ENCODE measurements at regions not wholly inside any gene's neighbourhood (a gene's known extent, or its start where the extent isn't known, plus 50 kb on each side); places are given as distances from the start of the nearest gene placed in this dataset.
"Not testable (repeated sequence)": the region's sequence is repeated elsewhere in the genome, so short reads cannot be mapped to it uniquely, and the experiment has no call there.

- not testable (repeated sequence) for DNase-seq (ENCODE audit: low read depth, low spot score); H3K4me3 ChIP-seq (ENCODE audit: low read length)
Observed at GRCh38 chr14:105774585-105775348, 248.4 kb downstream of the TMEM121 start.

- not testable (repeated sequence) for DNase-seq (ENCODE audit: low read depth, low spot score); H3K4me3 ChIP-seq (ENCODE audit: low read length)
Observed at GRCh38 chr14:105775349-105775923, 249.1 kb downstream of the TMEM121 start.

- not testable (repeated sequence) for H3K4me3 ChIP-seq (ENCODE audit: low read length); DNase-seq (ENCODE audit: low read depth, low spot score)
Observed at GRCh38 chr14:105776112-105776511, 249.7 kb downstream of the TMEM121 start.

- no peak for DNase-seq (ENCODE audit: low read depth, low spot score)
- H3K4me3 ChIP-seq (ENCODE audit: low read length) = no peak overlapping the region
Observed at GRCh38 chr14:105776924-105777323, 250.5 kb downstream of the TMEM121 start.

- DNase-seq (ENCODE audit: low read depth, low spot score) = no peak
- H3K4me3 ChIP-seq (ENCODE audit: low read length) = no peak overlapping the region
Observed at GRCh38 chr14:105783707-105784106, 257.3 kb downstream of the TMEM121 start.

GRCh38 chr14:105793836-105794235, 267.5 kb downstream of the TMEM121 start:
- H3K4me3 ChIP-seq (ENCODE audit: low read length) = no peak overlapping the region
- DNase-seq (ENCODE audit: low read depth, low spot score) = no peak

GRCh38 chr14:105797546-105797945, 271.2 kb downstream of the TMEM121 start:
- DNase-seq (ENCODE audit: low read depth, low spot score) = no peak
- H3K4me3 ChIP-seq (ENCODE audit: low read length) = no peak overlapping the region

- no peak overlapping the region for H3K4me3 ChIP-seq (ENCODE audit: low read length)
- no peak for DNase-seq (ENCODE audit: low read depth, low spot score)
Observed at GRCh38 chr14:105805701-105806100, 279.3 kb downstream of the TMEM121 start.

GRCh38 chr14:105806568-105806967, 280.2 kb downstream of the TMEM121 start:
- DNase-seq (ENCODE audit: low read depth, low spot score) = no peak
- no peak overlapping the region for H3K4me3 ChIP-seq (ENCODE audit: low read length)

GRCh38 chr14:105817971-105818711, 291.8 kb downstream of the TMEM121 start:
- no peak for DNase-seq (ENCODE audit: low read depth, low spot score)
- H3K4me3 ChIP-seq (ENCODE audit: low read length) = no peak overlapping the region

GRCh38 chr14:105818712-105819005, 292.3 kb downstream of the TMEM121 start:
- no peak overlapping the region for H3K4me3 ChIP-seq (ENCODE audit: low read length)
- DNase-seq (ENCODE audit: low read depth, low spot score) = no peak

GRCh38 chr14:105830171-105830570, 303.8 kb downstream of the TMEM121 start:
- peak; percentile 24 for DNase-seq (ENCODE audit: low read depth, low spot score)
- no peak overlapping the region for H3K4me3 ChIP-seq (ENCODE audit: low read length)

- no peak overlapping the region for H3K4me3 ChIP-seq (ENCODE audit: low read length)
Observed at GRCh38 chr14:105836160-105836559, 309.8 kb downstream of the TMEM121 start.

GRCh38 chr14:105836730-105837129, 310.3 kb downstream of the TMEM121 start:
- no peak for DNase-seq (ENCODE audit: low read depth, low spot score)
- no peak overlapping the region for H3K4me3 ChIP-seq (ENCODE audit: low read length)

More at GRCh38 chr14:105836160-105836559, 309.8 kb downstream of the TMEM121 start:
- no peak for DNase-seq (ENCODE audit: low read depth, low spot score)

GRCh38 chr14:105837349-105838063, 311.1 kb downstream of the TMEM121 start:
- no peak for DNase-seq (ENCODE audit: low read depth, low spot score)
- H3K4me3 ChIP-seq (ENCODE audit: low read length) = no peak overlapping the region

- DNase-seq (ENCODE audit: low read depth, low spot score) = no peak
Observed at GRCh38 chr14:105838107-105838506, 311.7 kb downstream of the TMEM121 start.

GRCh38 chr14:105838591-105839424, 312.4 kb downstream of the TMEM121 start:
- no peak overlapping the region for H3K4me3 ChIP-seq (ENCODE audit: low read length)
- DNase-seq (ENCODE audit: low read depth, low spot score) = no peak

More at GRCh38 chr14:105838107-105838506, 311.7 kb downstream of the TMEM121 start:
- H3K4me3 ChIP-seq (ENCODE audit: low read length) = no peak overlapping the region

- no peak overlapping the region for H3K4me3 ChIP-seq (ENCODE audit: low read length)
- DNase-seq (ENCODE audit: low read depth, low spot score) = no peak
Observed at GRCh38 chr14:105839425-105840265, 313.3 kb downstream of the TMEM121 start.

Measured in Jurkat, Clone E6-1 (cell line).